AG09309 (cell line): ENCODE measurements at regions not wholly inside any gene's neighbourhood (a gene's known extent, or its start where the extent isn't known, plus 50 kb on each side); places are given as distances from the start of the nearest gene placed in this dataset.

Source experiments
- DNase-seq: peaks from one replicate; pipeline ENCODE4 v3.0.0-alpha.2; 2010; ENCODE audit warnings: low read depth
- H3K4me3 ChIP-seq: 2 replicates; pipeline ENCODE4 v1.5.1; 2011; ENCODE audit warnings: mild to moderate bottlenecking, low read depth, low read length, moderate library complexity; ENCODE audit not compliant: control insufficient read depth
- CTCF ChIP-seq: IDR thresholded peaks from 2 replicates; pipeline ENCODE4 v1.5.1; 2011; ENCODE audit warnings: mild to moderate bottlenecking, low read depth, low read length, inconsistent platforms; ENCODE audit not compliant: insufficient read depth, control insufficient read depth; ENCODE audit errors: missing control alignments

- TF ChIP-seq CTCF = peak; percentile 14
- H3K4me3 ChIP-seq = no peak overlapping the region; the same call in 1 of the 2 replicates
- peak; percentile 67 for DNase-seq
Measured at GRCh38 chr12:11958221-11959091, 112.3 kb upstream of the BCL2L14 start.

- no peak for TF ChIP-seq CTCF
- DNase-seq = no peak
- H3K4me3 ChIP-seq = no peak overlapping the region
Measured at GRCh38 chr12:11959117-11959823, 111.5 kb upstream of the BCL2L14 start.

GRCh38 chr12:11960646-11961045 lies 110.1 kb upstream of the BCL2L14 start:
- TF ChIP-seq CTCF = no peak
- no peak for DNase-seq
- H3K4me3 ChIP-seq = no peak overlapping the region

DNA sequence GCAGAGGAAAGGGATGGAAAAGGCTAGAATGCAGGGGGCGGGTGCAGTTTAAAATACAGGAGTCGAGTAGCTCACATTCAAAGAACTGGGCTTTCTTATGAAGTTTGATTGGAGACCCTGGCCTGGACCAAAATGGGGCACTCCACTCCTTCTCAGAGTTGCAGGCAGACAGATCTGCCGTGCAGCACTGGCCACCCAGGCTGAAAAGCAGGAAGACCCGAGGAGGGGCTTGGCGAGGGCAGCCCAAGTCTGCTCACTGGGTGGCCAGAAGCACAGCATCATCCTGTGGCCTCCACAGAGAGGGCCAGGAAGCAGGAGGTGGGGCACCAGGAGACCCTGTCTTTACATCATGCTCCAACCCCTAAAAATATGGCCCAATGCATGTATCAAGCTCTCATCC lies 109.1 kb upstream of the BCL2L14 start:
- no peak for TF ChIP-seq CTCF
- no peak for DNase-seq
- no peak overlapping the region for H3K4me3 ChIP-seq

DNA sequence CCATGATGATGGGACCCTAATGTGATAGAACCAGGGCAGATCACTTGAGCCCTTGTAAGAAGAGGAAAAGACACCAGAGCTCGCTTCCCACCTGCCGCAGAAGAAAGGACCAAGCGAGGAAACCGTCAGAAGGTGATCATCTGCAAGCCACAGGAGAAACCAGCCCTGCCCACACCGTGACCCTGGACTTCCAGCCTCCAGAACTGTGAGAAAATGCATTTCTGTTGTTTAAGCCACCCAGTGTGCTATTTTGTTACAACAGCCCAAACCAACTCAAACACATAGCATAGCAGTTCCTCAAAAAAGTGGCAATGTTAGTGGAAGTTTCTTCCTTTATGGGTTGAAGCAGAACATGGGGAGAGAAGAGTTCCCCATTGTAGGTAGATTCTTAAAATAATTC lies 107.9 kb upstream of the BCL2L14 start:
- TF ChIP-seq CTCF = no peak
- H3K4me3 ChIP-seq = no peak overlapping the region
- DNase-seq = no peak

DNA sequence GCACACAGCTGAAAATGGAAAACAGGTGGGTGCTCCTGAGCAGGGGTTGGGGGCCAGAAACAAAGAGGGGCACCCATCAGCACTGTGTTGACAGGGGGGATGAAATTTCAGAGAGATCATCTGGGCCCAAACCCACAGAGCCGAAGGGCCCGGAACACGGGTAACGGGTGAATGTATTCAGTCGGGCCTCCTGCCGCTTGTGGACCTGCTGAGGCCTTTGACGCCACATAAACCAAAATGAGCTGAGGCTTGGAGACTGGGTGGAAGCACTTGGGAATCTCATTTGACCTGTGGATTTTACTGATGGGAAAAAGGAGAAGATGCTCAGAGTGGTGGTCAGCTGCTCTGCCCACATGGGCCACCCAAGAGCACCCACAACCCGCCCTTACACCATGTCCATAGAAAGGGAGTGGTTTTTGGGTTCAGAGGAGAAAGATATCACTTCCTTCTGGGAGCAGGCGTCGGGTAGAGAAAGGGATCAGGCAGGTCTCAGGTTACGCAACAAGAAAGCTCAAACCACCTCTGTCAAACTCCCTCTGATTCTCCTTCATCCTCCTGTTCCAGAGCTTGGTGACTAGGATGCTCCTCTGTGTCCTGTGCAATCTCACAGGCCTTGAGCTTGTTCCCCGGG lies 106.8 kb upstream of the BCL2L14 start:
- no peak overlapping the region for H3K4me3 ChIP-seq
- TF ChIP-seq CTCF = no peak
- no peak for DNase-seq
